ENCODE measurements at regions not wholly inside any gene's neighbourhood (a gene's known extent, or its start where the extent isn't known, plus 50 kb on each side); places are given as distances from the start of the nearest gene placed in this dataset.

DNA sequence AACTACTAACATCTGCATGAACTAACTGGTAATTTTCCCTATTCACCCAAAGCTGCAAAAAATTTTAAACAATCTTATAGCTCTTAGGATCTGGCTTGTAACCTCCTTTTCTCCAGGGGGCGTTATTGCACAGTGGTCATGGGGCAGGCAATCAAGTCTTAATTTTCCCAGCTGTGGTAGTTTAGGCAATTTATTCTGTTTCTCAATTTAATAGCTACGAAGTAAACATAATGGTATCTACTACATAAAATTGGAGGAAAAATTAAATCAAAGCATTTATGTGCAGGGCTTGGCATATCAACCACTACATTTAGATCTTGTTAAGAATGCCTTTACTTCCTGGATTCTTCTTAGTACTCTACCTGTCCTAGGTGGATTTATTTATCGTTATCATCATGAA is 137.4 kb upstream of the GUCY1A1 start:
- H3K27ac Mint-ChIP-seq, result no peak overlapping the region
- no peak for DNase-seq
- Histone ChIP-seq H3K9ac (ENCODE audit: extremely low read depth, insufficient read length, low read length) (no peak overlapping the region), H3K79me1 (ENCODE audit: insufficient read depth, low read depth, low read length, poor library complexity, severe bottlenecking) (no peaks in the 10 kb centered on the region), H4K20me1 (ENCODE audit: control insufficient read depth, insufficient read depth, insufficient read length) (no peaks in the 10 kb centered on the region), H3T11ph (ENCODE audit: low read length) (no peak overlapping the region), H3K4ac (ENCODE audit: low read depth, low read length) (no peak overlapping the region), H3K23ac (ENCODE audit: insufficient read length, low read depth, low read length) (no peak overlapping the region), H3K9me3 (ENCODE audit: control insufficient read depth, low read depth, low read length) (no peaks in the 10 kb centered on the region), H4K5ac (ENCODE audit: insufficient read length, low read depth, low read length) (no peak overlapping the region), H3K23me2 (ENCODE audit: insufficient read length, low read depth, low read length, poor library complexity, severe bottlenecking) (no peaks in the 10 kb centered on the region), H3K4me2 (ENCODE audit: insufficient read depth, insufficient read length, low read length) (no peak overlapping the region), H3K18ac (ENCODE audit: insufficient read length, low read depth, low read length) (no peak overlapping the region), H4K91ac (ENCODE audit: insufficient read length, low read depth, low read length) (no peak overlapping the region), H2BK12ac (ENCODE audit: insufficient read length, low read depth, low read length) (no peak overlapping the region), H2AK5ac (ENCODE audit: insufficient read length, low read length) (no peak overlapping the region), H3K56ac (ENCODE audit: insufficient read length, low read depth, low read length) (no peak overlapping the region), H2BK120ac (ENCODE audit: low read depth, low read length, poor library complexity, severe bottlenecking) (no peak overlapping the region), H2AFZ (ENCODE audit: low read length) (no peak overlapping the region), H2BK5ac (ENCODE audit: insufficient read length, low read length) (no peak overlapping the region), H3K27ac (ENCODE audit: insufficient read length, low read depth, low read length) (no peak overlapping the region), H3K4me1 (ENCODE audit: insufficient read depth, low read length) (no peaks in the 10 kb centered on the region), H2BK15ac (ENCODE audit: low read depth, low read length) (no peak overlapping the region), H3K14ac (ENCODE audit: insufficient read depth, low read length) (no peak overlapping the region), H4K8ac (replicated peaks; ENCODE audit: insufficient read length, low read depth, low read length) (no peak overlapping the region), H3K27me3 (ENCODE audit: insufficient read depth, low read length) (no peaks in the 10 kb centered on the region), H3K79me2 (ENCODE audit: insufficient read depth, low read length) (no peaks in the 10 kb centered on the region), H2BK20ac (ENCODE audit: low read depth, low read length, poor library complexity, severe bottlenecking) (no peak overlapping the region)
- no peaks in the 10 kb centered on the region for H3K27me3 Mint-ChIP-seq (ENCODE audit: low read depth)
- WGBS (ENCODE audit: extremely low coverage, insufficient read length, low lambda C conversion rate), result no CpG with 5 or more reads among the region's 3 CpGs
- TF ChIP-seq CTCF (conservative IDR thresholded peaks at IDR 0.05), result peak; percentile 69
- peaks cover 0 to 2% of the 10 kb centered on the region in 2 experiments; a peak in 1 of 5 replicates for H3K9me3 Mint-ChIP-seq
- H3K36me3 Mint-ChIP-seq (ENCODE audit: insufficient read depth in 1 of 3, low read depth in 3 of 3), result no peaks in the 10 kb centered on the region; a peak in 1 of 7 replicates
- H3K4me3 Mint-ChIP-seq, result no peak overlapping the region
- no peaks in the 10 kb centered on the region for H3K4me1 Mint-ChIP-seq

All from H9 (cell line).